NCI-H345 treated with DMSO at 0.1 percent for 48 hours (cell line): ENCODE measurements at regions not wholly inside any gene's neighbourhood (a gene's known extent, or its start where the extent isn't known, plus 50 kb on each side); places are given as distances from the start of the nearest gene placed in this dataset.

Experiments
- DNase-seq: peaks from one replicate; lab custom pipeline; 2025; ENCODE audit not compliant: unreplicated experiment; lab: John Stamatoyannopoulos, UW

DNA sequence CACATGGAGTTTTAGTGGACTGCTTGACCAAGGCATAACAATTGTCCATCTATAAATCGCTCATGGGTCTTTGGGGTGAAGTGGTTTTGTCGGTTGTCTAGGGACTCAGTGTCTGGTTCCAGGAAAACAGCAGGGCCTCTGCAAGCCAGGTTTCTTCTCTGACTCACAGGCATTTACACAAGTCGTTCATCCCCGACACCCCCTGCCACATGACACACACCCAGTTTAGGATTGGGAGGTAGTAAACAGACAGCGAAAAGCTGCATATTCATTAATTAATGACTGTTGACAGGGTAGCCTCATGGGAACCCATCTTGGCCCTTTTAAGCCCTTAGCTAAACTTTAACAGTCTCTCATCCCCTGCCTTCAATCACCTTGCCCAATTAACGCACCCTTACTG lies 194.8 kb upstream of the ACVR2A start:
- no peak for DNase-seq

DNA sequence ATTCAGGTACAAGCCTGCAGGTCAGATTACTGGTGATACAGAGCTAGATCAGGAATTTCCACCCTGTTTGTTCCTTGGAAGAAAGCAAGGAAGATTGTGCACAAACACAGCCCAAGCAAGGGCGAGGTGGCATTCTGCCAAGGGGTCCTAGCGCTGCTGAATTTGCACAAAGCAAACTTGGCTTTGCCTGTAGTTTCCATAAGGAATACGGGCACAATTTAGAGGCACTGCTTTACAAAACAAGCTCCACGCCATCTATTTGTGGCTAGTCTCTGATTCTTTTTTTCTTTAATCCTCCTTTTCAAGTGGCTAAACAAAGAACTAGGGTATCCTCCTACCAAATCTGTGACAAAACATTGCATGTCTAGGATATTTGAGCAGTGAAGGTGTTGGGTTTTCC lies 195.5 kb upstream of the ACVR2A start:
- no peak for DNase-seq

DNA sequence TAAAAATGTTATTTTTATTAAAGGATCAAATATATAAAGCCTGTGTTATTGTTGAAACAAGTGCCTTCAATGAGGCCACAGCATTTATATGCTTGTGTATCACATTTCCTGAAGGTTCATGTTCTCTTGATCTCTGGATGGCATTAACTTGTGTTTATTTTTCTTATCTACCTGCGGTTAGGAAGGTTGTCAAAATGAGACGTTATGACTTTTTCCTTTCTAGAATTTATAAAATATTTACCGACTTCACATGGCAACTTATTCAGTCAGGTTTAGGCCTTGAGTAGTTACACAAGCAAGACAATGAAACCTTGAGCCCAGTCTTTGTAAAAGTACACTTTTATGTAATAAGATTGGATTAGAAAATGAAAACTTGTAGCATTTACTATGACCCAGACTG lies 196.4 kb upstream of the ACVR2A start:
- no peak for DNase-seq

DNA sequence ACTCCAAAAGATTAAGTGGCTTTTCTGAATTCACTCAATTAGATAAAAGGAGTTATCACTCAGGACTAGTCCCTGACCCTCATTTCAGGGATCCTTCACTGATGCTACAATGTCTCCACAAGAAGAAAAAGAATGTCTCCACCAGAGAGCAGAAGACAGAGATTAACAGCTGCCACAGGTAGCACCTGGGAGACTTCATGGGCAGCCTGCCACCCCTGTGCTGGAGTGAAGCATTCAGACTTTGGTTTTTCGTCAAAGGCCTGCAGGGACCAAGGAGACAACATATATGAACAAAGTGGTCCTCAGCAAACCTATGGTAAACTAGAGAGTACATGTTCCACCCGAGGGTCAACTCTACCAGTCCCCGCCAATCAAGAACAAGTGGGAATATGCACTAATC lies 197.0 kb upstream of the ACVR2A start:
- no peak for DNase-seq

DNA sequence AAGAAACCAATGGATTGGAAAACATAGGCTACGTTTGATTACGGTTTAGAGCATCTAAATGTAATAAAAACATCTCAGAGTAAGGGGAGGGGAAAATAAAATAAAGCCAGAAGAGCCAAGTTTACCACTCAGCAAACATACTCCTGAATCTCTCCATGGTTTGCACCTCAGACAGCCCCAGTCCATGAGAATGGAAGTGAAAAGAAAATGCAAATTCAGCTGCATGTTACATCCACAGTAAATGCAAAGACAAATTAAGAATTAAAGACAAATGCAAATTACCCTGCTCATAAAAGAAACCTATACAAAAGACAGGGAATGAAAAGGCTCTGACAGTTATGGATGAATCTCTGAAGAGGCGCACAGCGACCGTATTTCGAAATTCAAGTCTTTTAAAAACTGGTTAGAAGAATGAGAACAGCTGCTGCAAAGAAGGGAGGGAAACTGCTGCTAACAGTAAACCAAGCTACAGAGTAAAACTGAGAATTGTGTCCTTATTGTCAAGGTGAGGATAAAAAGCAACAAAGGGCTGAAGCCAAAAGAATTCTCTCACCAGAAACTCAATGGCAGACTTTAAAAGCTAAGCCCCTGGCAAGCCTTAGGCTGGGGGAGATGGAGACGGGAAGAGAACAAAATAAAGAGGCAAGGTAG lies 197.9 kb upstream of the ACVR2A start:
- no peak for DNase-seq

DNA sequence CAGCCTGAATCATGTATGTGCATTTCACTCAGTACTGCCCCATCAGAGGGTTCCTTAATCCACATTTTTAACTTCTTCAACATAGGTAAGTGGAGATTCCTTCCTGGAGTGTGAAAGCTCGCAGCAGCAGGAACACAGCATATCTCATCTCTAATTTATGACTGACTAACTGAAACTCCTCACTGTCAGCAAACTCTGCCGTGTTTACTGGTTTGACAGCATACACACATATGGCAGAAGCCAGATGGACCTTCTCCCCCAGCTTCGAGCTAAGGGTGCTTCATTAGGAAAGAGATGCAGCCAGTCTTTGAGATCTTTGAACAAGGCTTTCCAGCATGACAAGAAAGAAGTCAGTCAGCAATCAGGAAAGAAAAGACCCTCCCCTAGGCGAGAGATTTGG lies 200.3 kb upstream of the ACVR2A start:
- DNase-seq = no peak

DNA sequence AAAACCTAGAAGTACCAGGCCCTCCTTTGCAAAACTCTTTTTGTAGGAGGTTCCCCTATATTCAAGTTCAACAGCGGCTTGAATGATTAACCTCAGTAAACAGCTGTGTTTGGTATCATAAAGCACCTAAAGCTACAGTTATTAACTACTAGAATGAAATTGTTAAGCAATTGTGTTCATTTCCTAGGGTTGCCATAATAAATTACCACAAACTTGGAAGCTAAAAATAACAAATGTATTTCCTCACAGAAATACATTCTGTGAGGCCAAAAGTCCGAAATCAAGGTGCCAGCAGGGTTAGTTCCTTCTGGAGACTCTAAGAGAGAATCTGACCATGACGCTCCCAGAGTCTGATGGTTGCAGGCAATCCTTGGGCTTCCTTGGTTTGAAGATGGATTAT lies 202.1 kb upstream of the ACVR2A start:
- DNase-seq = no peak

DNA sequence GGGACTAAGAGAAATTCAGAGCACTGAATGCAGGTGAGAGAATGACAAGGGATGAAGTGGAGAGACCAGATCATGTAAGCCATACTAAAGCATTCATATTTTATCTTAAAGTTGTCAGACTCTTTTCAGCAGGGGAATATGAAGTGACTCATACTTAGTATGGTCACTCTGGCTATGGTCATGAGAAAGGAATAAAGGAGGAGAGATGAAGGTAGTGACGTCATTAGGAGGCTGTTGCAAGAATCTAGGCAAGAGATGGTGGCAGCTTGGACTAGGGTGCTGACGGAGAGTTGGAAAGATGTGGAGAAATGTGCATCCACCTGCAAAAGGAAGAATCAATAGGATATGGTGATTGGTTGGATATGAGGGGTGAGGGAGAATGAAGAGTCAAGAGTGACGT lies 203.2 kb upstream of the ACVR2A start:
- DNase-seq = no peak

DNA sequence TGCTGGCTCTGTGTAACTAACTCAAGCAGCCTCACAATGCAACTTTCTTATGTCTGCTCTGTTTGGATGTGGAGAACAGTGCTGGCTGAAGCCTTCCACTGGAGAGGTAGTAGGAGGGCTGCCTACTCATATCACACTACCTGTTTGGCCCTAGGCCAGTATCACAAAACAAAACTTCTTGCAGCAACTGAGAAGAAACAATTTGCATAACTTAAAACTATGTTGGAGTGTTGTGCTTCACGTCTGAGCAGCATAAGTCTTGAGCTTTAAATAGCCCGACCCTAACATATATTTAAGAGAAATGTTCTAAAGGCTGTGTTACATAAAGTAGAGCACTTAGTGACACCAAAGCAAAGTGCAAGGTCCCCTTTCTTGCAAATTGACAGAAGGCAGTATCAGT lies 204.9 kb upstream of the ACVR2A start:
- DNase-seq = no peak

DNA sequence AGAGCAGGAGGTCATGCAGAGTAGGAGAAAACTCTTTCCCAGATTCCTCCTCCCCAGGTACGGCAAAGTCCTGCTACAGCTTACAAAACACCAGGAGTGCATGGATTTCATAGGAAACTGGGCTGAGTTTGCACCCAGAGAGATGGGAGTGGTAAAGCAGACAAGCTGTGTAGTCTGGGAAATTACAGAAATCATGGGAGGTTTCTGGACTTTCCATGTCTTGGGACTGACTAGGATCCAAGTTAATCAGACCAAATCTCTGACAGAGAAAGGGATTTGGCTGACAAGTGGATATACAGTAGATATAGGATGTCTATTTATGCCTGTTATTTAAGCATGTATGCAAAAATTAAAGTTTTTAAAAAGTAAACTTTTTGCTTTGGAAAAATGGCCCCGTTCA lies 205.4 kb upstream of the ACVR2A start:
- DNase-seq = no peak

DNA sequence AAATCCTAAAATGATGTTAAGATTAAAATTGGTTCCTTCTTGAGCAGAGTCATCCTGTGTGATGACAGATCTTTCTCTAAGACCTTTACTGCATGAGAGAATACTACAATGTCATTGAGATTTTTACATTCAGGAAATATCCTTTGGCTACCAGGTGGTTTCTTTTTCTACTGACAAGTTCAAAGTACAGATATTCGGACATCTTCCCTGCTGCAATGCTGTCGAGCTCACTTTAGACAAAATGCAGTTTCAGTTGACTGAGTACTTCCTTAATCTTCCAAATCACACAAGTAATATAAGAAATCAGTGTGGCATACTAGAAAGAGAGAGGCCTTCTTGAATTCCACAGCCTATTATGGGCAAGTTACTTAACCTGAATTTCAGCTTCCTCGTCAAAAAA lies 207.9 kb upstream of the ACVR2A start:
- no peak for DNase-seq

DNA sequence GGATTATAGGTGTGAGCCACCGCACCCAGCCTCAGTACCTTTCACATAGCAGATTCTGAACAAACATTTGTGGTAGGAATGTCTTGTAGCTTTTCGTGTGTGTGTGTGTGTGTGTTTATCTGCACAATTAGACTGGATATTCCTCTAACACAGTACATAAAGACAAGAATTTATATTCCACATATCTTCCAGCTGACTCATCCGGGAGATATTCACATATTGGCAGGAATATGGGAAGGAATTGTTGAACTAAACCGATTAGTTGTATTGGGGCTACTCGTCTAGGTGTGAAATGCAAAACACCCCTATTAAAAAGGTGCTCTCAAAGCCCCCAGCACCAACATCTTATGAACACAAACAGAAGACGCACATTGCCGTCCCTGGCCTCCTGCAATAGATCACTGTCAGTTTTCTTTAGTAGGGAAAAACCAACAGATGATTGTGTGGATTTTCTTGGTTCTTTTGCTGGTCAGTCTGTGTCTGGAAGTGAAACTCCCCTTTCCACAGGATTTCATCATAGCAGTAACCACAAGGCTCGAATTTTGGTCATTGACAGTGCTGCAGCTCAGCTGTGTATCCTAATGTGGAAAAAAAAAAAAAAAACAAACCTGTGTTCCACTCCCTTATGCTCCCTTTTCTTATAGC lies 208.5 kb upstream of the ACVR2A start:
- no peak for DNase-seq

DNA sequence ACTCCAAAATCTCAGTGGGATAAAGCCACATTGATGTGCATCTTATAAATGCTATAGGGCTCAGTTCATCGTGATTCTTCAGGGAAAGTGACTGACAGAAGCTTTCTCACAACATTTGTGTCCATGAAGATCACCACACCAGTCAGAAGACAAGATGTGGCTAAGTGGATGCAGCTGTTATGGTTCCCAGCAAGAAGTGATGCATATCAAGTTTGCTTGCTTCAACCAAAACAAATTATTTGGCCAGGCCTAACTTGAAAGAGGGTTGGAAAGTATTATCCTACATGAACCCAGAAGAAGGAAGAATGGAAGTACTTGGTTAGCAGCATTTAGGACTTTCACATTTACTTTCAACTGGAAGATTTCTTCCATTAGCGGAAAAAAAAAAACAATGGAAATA lies 210.0 kb upstream of the ACVR2A start:
- DNase-seq = no peak

DNA sequence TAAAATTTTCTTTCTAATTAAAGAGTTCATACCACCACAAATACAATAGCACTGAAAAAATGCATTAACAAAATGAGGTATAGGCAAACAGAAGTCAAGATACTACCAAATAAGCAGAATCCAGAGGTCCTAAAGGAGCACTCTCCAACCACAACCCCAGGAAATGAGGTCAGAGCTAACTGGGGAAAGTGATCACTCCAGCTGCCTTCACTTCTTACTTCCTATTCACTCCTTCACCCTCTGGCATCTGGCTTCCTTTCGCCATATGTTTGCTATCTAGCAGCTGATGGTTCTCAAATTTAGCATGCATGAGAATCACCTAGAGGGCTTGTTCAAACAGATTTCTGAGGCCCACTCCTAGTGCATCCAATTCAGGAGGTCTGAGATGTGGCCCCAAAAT lies 212.6 kb upstream of the ACVR2A start:
- DNase-seq = no peak

DNA sequence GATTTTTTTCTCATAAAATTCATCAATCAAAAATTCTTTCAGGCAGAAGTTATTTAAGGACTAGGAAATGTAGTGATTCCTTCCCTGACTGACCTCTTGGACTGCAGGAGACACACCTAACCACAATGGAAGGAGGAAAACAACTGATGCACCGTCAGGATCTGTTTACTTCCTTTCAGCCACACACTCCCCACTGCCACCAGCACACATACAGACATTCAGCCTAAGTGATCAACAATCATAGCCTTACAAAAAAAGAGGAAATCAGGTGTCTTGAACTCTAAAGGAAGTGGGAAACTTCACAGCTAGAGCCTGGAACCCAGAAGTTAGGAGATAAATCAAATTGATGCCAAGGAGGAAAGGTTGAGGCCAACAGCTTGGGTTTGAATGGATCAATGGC lies 213.5 kb upstream of the ACVR2A start:
- DNase-seq = no peak

DNA sequence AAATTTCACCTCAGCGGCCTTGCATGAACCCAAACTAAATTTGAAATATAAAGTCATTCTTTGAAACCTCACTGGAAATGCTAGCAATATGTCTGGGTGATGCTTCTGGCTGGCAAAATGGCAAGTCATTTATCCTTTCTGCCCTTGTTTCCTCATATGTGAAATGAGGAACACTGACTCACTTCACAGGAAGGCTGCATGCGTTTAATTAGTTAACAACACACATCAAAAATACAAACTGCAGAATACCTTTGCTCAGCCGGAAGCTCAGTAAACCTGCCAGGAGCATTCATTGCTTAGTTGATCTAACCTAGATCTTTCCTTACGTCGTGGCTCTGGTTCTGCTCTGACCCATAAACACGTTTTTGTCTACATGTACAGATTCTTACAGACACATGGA lies 214.2 kb upstream of the ACVR2A start:
- no peak for DNase-seq

DNA sequence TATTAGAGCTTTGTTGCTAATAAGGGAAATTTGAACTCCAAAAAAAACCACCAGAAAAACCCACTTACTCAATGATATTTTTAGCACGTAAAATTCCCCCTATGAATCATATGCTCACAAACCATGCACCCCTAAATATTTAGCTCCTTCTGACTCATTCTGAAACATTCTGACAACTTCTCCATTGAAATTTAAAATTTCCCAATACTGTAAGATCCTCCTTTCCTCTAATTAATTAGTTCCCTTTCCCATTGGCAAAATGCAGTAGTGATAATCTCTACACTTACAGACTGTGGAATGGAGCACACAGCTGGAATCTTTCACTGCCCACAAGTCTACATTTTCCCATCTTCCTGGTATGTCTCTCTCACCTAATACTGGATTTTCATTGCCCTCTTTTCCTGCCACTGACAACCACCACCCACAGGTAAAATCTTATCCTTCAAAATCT lies 215.8 kb upstream of the ACVR2A start:
- DNase-seq = no peak

DNA sequence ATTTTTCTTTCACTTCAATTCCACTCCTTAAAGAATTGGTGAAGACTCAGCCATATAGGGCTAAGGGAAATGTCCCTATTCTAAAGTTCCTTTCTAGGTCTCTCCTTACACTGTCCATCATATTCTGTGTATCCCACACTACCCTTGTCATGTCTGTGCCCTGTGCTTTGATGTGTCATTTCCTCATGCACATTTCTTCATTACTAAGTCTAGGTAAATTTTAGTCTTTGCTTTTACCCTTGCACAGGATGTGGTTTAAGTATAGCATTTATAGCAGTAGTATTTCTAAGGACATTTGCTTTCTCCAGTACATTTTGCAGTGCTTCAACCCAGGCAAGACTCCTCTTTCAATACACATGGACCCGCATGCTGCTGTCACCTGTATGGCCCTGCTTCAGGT lies 221.5 kb upstream of the ACVR2A start:
- DNase-seq = no peak

DNA sequence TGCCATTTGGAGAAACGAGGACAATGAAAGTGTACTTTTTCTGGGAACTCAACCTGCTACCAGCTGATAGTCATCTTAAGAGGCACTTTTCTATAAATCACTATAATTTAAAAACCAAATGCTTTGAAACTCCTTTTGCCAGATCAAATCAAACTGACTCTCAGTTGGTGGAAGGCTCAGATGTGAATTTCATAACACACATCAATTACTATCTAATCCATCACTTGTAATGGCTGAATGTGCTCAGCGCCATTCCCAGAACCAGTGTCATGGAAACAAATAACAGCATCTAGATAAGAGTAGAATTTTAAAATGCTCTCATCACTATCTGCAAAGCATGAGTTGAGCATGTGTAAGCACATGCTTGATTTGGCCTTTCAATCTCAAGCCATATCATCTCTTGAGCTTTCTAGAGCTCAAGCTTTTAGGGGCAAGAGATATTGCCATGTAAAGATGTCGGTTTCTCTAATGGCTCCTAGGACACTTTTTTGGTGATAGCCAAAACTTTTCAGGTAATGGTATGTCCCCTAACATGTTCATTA lies 223.1 kb upstream of the ACVR2A start:
- no peak for DNase-seq

DNA sequence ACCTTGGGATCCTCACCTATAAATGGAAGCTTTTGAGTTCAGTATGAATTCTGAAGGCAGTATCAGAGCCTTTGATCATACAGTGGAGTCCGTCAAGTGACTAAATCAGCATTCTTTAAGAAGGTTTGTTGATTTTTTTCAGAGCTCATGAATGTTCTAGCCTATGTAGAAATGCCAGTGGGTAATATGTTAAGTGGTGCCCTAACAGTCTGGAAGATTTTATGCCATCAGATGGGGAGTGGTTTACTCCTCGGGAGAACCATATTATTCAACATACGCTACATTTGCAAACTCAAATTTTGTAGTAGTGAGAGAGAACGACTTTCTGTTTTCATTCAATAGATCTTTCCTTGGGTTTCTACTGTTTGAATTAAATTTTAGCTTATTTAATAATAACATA lies 225.0 kb upstream of the ACVR2A start:
- DNase-seq = no peak

DNA sequence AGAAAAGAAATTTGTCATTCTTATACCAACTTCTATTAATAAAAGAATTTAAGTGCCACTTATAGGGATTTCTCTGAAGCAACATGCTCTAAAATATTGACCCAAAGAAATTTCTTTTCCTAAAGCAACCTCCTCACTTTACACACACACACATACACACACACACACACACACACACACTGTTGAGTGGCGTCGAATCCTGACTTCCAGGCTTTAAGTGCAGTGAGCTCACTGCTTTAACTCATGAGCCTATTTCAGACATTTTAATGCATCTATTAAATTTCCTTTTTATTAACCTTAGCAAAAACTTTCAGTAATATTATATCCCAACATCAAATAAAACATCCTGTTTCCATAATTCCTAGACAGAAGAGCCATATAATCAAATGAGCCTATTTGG lies 229.1 kb upstream of the ACVR2A start:
- no peak for DNase-seq

DNA sequence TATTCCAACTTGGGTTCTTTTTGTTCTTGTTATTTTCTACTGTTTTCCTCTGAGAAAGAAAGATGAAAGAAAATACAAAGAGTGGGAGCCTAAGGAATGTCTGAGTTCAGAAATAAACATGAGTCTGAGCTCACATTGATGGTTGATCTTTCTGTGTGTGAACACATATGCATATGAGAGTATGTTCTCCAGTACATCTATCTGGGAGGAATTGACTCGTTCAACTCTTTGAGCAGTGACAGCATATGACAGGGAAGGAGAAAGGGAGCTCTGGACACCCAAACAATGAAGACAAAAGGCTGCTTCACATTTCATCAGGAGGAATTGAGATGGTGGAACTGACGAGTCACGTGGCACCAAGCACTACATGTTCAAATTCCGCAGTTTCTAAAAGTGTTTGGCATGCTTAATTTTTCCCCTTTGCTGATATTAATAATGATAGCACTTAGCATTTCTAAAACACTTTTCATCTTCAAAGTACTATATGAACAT lies 229.8 kb upstream of the ACVR2A start:
- DNase-seq = no peak

DNA sequence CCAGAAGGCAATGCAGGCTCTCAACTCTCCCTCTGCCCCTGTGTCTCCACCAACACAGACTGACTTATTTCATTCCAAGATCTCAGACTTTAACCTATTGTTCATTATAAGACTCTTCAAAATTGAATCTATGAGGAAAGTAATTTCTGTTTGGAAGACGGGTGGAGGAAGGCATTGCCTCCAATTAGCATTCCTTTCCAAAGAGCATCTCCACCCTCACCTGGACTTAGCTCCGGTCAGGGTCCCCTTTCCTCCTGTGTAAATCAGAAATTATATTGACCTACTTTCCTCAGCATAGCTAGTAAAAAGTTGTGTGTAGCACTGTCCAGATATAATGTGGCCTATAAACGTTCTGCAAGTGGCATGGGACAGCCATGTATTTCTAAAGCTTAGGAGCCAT lies 230.4 kb upstream of the ACVR2A start:
- no peak for DNase-seq
